A204.1 (cell line): ENCODE measurements at regions not wholly inside any gene's neighbourhood (a gene's known extent, or its start where the extent isn't known, plus 50 kb on each side); places are given as distances from the start of the nearest gene placed in this dataset.

ENCODE experiments used
- FAIRE-seq: peaks from 2 replicates; lab custom pipeline; 2012; peaks lifted over from hg19 to GRCh38; lab: Jason Lieb, UNC

GRCh38 chr13:106382534-106382933 is 152.9 kb downstream of the EFNB2 start:
- FAIRE-seq: no peak

DNA sequence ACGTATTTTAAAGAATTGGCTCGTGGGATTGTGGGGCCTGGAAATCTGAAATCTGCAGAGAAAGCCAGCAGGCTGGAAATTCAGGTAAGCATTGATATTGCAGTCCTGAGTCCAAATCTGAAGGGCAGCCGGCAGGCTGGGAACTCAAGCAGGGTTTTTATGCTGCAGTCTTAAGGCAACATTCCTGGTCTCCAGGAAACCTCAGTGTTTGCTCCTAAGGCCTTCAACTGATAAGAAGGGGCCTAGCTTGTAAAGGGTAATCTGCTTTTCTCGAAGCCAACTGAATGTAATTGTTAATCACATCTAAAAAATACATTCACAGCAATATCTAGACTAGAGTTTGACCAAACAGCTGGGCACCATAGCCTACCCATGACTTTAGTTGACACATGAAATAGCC is 154.4 kb downstream of the EFNB2 start:
- FAIRE-seq: no peak

- no peak for FAIRE-seq
These were observed 157.4 kb downstream of the EFNB2 start for GRCh38 chr13:106377931-106378662.

DNA sequence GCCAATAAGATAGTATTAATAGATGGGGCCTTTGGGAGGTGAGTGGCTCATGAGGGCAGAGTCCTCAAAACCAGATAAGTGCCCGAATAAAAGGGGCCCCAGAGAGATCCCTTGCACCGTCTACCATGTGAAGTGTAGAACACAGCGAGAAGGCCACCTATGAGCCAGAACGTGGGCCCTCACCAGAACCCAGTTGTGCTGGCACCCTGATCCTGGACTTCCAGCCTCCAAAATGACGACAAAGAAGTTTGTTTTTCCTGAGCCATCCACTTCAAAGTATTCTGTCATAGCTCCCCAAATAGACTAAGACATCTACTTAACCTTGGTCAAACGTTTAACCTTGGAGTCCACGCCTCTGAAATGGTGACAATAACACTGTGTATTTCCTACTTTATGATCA is 158.1 kb downstream of the EFNB2 start:
- FAIRE-seq: no peak

GRCh38 chr13:106376401-106377112 is 158.9 kb downstream of the EFNB2 start:
- no peak for FAIRE-seq

DNA sequence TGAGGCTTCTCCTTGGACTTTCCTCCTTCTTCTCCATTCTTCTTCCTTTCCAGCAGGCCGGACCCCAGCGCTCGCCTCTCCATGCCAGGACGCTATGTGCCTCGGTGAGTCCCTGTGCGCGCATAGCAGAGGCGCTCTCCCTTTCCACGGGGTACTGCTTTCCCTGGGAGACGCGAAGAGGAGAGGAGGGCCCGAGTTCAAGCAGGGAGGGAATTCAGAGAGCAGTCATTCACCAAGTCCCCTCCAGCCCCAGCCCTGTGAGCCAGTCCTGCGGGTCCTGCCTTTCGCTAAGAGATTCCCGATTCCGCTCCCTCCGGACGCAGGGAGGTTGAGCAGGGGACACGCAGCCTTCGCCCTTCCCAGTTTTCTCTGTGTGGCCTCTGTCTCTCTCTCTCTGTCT is 160.4 kb downstream of the EFNB2 start:
- no peak for FAIRE-seq

DNA sequence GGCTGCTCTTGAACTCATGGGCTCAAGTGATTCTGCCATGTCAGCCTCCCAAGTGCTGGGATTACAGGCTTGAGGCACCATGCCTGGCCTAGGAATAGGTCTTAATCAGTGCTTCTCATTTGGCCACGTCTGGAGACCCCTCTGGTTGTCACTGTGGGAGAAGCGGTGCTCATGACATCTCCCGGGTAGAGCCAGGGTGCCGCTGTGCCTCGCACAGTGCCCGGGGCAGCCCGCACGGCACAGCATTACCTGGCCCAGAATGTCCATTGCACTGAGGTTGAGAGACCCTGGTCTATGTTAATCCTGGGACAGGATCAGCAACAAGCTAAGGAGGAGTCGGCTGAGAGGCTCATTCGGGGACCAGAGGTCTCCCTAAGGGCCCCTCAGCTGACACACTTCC is 160.8 kb downstream of the EFNB2 start:
- FAIRE-seq: no peak

DNA sequence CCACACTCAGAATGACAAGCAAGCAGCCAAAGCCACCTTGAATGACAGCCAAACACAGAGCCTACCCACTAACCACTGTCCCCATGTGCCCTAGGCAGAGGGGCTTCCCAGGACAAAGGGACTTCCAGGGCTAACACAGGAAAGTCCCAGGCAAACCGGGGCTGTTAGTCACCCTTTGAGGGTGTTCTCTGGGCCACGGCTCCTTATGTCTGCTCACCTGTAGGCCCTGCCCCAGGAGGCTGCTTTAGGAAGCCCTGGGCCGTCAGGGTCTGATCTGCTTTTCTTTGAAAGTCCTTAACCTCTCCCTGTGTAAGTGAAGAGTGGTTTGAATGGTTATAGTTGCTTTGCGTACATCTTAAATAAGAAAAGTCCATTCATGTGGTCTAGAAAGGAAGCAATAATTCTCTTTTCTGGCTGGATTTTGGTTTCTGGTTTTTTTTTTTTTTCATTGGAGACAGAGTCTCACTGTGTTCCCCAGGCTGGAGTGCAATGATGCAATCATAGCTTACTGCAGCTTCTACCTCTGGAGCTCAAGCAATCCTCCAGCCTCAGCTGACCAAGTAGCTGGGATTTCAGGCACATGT is 161.4 kb downstream of the EFNB2 start:
- FAIRE-seq: no peak

GRCh38 chr13:106373304-106373988 is 162.0 kb downstream of the EFNB2 start:
- FAIRE-seq: no peak

DNA sequence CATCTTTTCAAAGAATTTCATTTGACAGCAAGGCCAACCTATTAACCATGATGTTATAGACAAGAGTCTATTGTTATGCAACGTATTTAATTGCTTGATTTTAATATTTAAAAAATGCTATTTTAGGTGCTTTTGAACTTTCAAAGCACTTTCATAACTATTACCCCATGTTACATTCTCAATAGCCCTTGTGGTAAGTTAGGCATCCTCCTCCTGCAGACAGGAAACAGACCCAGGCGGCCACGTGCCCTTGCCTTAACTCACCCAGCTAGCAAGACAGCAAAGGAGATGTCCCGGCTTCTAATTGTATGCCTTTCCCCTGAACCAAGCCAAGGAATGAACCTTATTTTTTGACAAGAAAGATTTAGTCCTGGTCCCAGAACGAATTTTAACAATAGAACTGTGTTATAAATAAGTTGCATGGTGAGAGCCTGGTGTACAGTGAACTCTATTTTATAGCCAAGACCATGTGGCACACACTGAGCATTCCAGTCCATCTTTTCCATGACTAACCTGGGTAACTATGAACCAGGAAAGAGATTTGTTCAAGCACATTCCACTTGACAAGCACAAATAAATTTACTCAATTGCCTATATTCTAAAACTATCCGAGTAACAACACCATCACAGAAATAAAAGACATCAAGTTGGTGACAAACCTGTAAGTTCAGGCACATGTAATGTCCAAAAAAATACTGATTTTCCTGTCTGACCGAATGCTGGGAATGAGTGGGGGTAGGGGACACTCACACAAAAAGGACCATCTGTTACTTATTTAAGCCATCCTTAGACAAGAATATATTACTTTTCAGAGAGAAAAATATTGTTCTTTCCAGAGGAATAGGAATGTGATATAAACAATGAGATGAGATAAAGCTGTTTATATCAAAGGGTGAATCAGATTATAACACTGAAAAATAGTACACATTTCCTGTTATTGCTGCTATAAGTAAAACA is 163.0 kb downstream of the EFNB2 start:
- no peak for FAIRE-seq

DNA sequence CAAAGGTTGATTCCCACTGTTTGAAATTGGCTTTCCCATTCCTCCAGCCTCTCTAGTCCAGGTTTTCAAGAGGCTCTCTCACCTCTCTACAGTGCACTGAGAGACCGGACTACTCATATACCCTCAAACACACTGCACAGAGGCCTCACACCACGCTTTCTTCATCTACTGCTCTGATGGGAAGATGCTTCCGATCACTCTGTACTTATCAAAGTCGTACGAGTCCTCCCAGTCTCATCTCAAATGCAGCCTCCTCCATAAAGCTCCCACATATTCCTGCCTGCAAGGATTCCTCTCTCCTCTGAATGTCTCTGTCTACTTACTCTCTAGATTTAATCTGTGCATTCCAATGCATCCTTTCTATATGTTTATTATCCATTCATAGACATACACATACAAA is 164.4 kb downstream of the EFNB2 start:
- no peak for FAIRE-seq

DNA sequence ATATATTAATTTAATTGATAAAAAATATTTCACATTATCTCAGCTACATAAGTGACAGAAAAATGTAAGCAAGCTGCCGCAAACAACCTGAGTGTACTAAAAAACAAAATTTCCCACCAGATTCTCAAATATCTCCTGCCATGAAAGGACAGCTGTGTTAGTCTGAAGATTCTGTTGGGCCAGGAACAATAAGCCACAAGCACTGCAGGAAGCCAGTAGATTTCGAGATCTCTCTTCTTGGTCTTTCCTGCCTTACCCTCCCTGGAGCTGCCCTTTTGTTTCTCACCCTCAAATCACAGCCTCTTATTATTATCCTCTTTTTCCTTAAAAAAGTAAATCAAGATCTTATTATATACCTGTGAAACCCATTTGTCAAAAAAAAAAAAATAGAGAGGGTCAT is 165.6 kb downstream of the EFNB2 start:
- FAIRE-seq: no peak

DNA sequence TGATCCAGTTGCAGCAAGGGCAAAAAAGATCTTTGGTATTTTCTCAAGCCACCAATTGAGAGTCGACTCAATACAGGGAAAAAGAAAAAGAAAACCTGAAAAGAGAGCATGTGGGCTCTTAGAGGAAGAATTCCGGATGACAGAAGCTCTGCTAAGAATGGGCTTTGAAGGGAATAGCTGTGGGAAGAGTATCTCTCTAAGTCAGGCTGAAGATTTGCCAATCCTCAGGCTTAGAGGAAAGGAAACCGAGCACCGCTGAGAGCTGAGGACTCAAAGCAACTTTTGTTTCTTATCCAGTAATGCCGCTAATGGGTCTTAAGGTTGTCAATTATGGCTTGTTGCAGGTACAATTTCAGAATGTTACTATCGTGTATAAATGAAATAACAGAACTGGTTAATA is 166.4 kb downstream of the EFNB2 start:
- FAIRE-seq: no peak

DNA sequence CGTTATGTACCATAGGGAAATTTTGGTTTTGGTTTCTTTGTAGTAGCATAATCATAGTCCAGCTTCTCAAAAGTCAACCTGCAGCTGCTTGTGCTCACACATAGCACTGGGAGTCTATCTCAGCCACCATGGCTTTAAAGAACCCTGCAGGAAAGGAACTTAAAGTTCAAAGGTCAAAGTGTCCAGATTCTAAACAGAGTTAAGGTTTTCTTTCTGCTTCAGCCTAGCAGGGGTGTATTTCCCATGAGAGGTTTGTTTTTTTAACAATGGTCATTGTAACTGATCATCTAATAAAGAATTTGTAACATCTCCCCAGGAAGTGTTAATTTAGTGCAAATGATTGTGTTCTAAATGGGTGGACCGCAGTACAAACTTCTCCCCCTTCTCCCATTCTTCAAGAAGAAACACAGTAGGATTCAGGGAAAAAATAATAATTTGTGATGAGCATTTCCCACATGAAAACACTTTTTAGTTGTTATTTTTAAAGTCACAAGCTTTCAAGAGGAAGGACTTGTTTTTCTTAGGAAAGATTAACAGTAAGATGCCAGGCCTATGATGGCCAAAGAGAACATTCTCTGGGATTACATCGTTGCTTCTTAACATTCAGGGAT is 168.0 kb downstream of the EFNB2 start:
- no peak for FAIRE-seq

DNA sequence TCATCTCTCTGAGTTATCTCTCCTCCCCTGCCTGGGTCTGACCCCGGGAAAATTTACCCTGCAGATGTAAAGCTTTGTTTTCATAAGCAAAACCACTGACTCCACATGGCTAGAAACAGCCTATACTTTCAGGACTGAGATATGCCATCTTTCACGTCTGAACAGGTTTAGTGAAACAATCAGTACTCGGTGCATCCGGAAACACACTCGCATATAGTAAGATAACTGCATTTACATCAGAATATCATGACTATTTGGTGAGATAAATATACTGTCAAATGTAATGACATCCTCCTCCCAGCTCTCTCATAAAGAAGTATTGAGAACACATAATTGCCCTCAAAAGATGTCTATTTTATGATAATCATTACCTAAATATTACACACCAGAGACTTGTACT is 172.8 kb downstream of the EFNB2 start:
- no peak for FAIRE-seq

DNA sequence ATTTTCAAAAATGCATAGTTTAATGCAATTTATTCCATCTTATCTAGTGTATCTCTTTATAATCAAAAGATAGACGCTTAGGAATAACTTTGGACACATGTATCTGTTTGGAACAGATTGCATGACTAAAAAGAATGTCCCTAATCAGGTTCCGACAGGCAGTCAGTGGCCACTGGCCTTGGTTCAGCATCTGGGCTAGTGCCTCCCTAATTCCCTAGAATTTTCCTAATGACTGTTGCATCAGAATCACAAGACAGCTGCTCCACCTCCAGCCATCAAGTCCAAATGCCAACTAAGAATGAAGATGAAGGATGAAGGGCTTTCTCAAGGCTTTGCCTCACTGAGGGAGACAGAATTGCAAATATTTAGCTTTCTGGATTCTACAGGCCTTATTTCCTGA is 173.8 kb downstream of the EFNB2 start:
- FAIRE-seq: no peak

DNA sequence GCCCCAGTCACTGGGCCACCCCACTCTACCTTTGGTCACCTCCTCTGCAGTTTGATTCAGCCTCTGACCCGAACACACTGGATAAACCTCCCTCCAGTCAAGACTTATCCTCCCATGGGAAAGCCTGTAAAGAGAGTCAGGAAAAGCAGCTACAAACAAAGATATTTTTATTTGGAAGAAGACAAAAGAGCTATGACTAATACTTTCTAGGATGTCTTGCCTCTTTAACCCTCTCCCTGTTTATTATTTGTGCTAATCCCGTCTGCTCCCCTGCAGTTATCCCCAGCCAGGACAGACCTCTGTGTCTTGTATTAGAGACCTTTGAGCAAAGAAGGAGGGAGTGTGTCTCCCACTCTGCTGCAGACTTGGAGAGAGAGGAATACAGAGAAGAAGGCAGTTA is 178.3 kb downstream of the EFNB2 start:
- FAIRE-seq: no peak

- FAIRE-seq: no peak
These were observed 179.6 kb downstream of the EFNB2 start for GRCh38 chr13:106355866-106356265.

GRCh38 chr13:106354961-106355360 is 180.5 kb downstream of the EFNB2 start:
- FAIRE-seq: no peak

GRCh38 chr13:106352850-106353249 is 182.6 kb downstream of the EFNB2 start:
- FAIRE-seq: no peak

DNA sequence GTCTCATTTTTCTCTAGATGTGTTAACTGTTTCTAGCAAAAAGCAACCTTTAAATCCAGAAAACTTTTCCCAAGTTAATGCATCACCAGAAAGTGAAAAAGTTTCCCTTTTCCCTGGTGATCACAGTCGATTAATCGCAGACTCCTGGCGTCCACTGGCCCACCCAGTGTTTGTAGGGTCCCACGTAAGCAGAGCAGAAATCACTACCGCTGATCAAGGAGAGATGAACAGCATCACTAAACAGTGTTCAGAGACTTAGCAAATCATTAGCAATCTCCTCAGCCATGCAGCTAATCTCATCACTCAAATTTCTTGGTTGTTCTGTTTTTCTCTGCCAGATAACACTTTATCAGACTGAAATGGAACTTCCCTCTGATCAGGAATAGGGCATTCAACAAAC is 184.2 kb downstream of the EFNB2 start:
- no peak for FAIRE-seq

- FAIRE-seq: no peak
These were observed 185.3 kb downstream of the EFNB2 start for GRCh38 chr13:106350208-106350607.
